ENCODE measurements at regions not wholly inside any gene's neighbourhood (a gene's known extent, or its start where the extent isn't known, plus 50 kb on each side); places are given as distances from the start of the nearest gene placed in this dataset.

DNA sequence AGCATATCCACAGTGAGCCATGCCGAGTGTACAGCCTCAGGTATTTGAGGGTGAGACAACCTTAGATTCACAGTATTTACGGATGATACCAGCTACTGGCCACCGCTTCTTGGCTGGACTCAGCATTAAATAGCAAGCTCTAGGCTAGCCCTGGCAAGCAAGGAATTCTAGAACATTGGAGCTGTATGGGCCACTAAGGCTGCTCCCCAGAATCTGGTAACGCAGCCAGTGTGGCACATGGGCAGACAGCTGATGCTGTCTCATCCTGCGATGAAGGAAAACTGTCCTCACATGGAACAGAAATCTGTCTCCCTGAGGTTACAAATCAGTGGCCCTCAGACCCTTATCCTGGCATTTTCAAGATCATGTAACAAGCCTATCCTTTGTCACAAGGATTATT is 57.6 kb upstream of the RGMA start:
- intact Hi-C loops (cut with micrococcal nuclease), result no loop called here

DNA sequence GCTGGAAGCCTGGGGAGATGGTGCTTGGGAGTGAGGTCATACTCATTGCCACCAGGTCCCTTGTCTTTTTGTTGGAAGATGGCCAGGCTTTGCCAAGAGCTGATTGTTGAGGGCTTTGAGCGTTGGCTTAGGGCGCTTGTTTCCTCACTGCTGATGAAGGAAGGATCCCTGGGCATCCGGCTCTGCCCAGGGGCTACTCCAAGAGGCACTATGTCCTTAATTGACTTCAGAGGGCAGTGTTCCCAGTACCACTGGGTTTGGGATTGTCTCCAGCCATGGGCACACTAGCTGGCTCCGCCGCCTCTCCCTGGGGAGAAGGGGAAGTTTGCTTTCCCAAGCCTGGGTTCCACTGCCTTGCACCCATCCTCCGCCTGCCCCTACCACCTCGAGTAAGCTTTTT is 57.2 kb upstream of the RGMA start:
- intact Hi-C loops (cut with micrococcal nuclease), result no loop called here

DNA sequence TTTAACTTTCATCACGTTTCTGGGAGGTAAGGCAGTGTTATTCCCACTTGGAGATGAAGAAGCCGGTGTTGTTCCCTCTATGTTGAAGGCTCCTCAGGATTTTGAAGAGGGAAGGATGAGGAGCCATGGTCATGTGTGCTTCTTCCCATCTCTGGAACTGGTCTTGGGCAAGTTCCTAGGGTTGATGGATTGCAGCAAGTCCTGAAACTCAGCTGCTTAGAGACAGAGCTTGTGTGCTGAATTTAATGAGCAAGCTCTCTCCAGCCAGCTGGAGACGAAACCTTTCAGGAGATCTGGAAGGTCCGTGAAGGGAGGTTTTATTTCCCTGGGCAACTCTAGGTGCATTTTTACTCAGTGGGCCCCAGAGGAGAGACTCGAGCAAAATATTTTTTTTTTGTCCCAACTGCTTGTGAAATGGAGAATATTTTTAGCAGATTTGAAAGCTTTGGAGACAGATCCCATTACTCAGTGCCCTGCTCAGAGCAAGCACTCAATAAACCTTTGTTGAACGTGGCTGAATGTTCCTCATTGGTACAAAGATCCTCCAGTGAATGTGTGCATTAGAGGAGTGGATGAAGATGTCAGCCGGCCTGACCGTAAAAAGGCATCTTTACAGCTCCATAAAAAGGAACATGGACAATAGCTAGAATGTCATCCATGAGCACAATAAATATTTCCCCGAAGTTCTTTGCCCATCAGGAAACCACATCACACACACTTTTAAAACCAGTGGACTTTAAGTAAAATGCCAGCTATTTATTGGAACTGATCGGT is 55.6 kb upstream of the RGMA start:
- intact Hi-C loops (cut with micrococcal nuclease), result no loop called here

DNA sequence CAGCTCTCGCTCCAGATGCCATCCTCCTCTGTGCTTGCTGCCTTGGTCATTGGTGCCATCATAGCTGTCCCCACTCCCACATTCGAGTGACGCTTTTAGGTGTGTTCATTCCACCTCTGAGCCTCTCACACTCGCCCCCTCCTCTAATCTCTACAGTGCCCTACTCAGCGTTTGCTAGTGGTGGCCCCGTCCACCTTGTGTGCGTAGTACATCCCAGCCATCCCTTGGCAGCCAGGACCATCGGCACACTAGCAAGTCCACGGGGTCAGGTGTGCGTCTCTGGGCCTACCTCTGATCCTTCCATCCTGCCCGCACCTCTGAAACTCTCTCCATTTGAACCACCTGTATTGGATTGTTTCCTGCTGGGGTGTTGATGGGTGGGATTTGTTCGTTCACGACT is 54.2 kb upstream of the RGMA start:
- intact Hi-C loops (cut with micrococcal nuclease), result no loop called here

DNA sequence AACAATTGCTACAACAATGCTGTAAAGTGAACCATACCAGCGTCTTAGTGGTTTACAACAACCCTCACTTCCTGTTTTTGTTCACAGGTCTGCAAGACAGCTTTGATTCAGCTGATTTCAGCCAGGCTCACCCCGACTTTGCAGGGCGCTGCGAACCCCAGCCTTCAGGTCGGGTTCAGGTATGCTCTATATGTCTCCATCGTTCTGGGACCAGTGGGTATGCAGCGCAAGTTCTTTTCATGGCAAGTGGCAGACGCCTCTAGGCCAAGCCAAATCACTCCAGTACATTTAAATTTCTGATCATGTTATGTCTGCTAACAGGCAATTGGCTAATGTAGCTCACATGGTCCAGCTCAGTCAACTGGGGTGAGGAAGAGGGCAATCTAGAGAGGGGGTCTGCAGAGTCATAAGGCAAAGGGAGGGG is 52.4 kb upstream of the RGMA start:
- intact Hi-C loops (cut with micrococcal nuclease), result no loop called here

DNA sequence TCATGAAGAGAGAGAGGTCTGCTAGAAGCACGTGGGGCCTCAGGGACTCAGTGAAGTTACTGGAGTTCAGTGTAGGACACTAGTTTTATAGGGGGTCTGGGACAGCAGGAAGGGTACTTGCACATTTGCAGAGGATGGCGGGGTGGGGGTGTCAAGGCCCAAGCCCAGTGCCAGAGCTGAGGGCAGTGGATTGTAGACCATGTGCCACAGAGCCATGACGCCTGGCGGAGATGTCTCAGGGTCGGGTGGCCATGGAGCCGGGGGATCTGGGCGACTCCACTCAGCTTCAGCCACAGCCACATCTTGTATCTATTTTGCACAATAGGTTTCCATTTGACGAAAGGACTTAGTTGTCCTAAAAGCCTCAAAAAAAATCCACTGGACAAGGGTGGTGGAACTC is 50.4 kb upstream of the RGMA start:
- intact Hi-C loops (cut with micrococcal nuclease), result no loop called here

DNA sequence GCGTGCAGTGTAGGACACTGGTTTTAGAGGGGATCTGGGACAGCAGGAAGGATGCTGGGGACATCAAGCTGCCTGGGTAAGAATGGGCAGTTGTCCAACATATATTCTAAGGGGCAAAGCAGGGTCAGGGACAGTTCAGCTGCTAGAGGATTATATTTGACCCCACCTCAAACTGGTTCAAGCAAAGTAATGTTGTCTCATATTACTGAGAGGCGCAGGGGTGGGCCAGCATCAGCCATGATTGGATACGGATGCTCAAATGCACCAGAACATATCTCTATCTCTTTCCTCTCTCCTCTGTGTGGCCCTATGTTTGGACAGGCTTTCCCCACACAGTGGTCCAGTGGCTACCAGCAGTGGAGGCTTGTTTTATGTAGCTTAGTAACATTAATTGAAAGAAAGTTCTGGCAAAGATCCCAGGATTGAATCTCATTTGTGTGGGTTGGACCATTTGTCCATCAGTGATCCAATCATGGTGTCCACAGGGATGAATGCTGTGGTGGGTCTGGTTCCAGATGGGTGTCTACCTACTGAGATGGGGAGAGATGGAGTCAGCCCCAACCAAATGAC is 49.8 kb upstream of the RGMA start:
- intact Hi-C loops (cut with micrococcal nuclease), result no loop called here
